ENCODE measurements at regions not wholly inside any gene's neighbourhood (a gene's known extent, or its start where the extent isn't known, plus 50 kb on each side); places are given as distances from the start of the nearest gene placed in this dataset.

DNA sequence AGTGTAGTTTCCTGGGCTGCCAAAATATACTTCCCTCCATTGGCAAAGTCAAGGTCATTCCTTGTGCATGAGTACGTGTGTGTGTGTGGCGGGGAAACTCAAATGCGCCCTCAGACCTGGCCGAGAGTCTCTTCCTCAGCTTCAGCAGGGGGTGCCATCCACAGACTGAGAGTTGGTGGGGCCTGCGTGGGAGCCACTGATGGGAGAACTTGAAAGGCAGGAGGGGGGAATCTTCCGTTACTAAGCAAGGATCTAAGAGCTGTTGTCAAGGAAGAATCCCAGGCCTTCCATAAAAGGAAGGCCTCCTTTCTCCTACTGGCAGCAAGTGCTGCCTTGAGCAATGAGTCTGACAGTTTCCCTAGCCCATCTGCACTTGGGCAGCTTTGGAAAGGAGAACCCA lies 274.9 kb downstream of the EMP1 start:
- no peaks in the 10 kb centered on the region for H3K9me3 Mint-ChIP-seq
- no peak overlapping the region for H3K27ac Mint-ChIP-seq
- H3K4me1 Mint-ChIP-seq = no peaks in the 10 kb centered on the region
- ATAC-seq (no peak), DNase-seq (no peak)
- H3K27me3 Mint-ChIP-seq = peaks cover 31% of the 10 kb centered on the region
- no peak overlapping the region for H3K4me3 Mint-ChIP-seq

DNA sequence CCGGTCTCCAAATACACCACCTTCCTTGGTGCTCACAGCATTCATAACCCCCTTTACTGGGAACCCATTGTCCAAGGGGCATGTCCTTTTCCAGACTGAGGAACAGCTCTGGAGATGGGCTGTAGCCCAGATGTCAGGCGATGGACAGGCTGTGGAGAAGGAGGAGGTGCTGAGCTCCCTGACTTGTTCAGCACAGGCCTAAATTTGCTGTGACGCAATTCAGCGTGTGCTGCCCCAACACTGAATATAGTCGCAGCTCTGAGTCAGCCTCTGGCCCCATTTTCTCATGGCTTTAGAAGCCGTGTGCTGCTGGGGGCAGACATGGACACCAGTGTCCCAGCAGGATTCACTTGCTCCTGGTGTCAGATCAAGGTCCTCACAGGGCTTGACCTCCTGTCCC lies 269.1 kb downstream of the EMP1 start:
- Mint-ChIP-seq H3K27ac (no peak overlapping the region), H3K4me1 (no peaks in the 10 kb centered on the region), H3K27me3 (peaks cover 14% of the 10 kb centered on the region), H3K9me3 (no peaks in the 10 kb centered on the region), H3K4me3 (no peak overlapping the region)
- DNase-seq (no peak), ATAC-seq (no peak)

DNA sequence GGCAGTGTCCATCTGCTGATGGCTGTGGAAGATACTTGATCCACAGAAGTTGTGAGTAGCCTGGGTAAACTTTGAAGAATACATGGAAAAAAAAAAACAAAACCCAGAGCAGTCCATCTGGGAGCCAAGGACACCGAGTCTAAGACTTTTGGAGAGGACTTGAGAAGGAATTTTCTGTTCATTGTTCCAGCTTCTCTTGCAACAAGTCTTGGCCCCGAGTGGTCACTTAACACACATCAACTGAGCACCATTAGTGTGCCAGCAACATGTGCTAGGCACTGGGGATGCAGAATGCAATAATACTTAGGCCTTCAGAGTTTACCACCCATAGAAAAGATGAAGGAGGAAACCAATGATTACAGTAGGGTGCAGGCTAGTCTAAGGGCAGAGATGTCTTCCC lies 266.7 kb downstream of the EMP1 start:
- no peak for ATAC-seq
- Mint-ChIP-seq H3K27ac (no peak overlapping the region), H3K4me3 (no peak overlapping the region), H3K27me3 (peaks cover 15% of the 10 kb centered on the region), H3K9me3 (no peaks in the 10 kb centered on the region), H3K4me1 (no peaks in the 10 kb centered on the region)
- DNase-seq = no peak

DNA sequence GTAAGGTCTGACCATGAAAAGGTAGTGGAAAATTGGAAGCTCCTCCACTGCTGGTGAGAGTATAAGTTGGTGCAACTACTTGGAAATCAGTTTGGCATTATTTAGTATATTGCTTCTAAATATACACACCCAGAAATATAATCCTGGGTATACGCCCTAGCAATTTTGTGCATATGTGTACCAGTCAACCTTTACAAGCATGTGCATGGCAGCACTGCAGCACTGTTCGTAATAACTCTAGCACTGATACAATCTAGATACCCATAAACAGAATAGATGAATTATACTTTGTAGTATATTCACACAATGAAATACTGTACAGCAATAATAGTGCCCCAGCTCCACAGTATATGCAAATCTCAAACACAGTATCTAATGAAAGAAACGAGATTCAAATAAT lies 265.9 kb downstream of the EMP1 start:
- H3K9me3 Mint-ChIP-seq = no peaks in the 10 kb centered on the region
- H3K27me3 Mint-ChIP-seq = peaks cover 8% of the 10 kb centered on the region
- no peaks in the 10 kb centered on the region for H3K4me1 Mint-ChIP-seq
- DNase-seq (no peak), ATAC-seq (no peak)
- no peak overlapping the region for H3K4me3 Mint-ChIP-seq
- H3K27ac Mint-ChIP-seq = no peak overlapping the region

DNA sequence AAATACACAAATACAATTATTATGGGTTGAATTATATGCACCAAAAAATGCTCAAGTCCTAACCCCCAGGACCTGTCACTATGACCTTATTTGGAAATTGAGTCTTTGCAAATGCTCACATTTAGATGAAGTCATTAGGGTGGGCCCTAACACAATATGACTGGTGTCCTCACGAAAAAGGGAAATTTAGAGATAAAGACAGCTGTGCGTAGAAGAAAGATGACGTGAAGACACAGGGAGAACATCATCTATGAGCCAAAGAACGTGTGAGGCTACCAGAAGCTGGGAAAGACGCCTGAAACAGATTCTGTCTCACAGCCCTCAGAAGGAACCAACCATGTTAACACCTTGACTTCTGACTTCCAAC lies 259.2 kb downstream of the EMP1 start:
- no peaks in the 10 kb centered on the region for H3K4me1 Mint-ChIP-seq
- no peak overlapping the region for H3K4me3 Mint-ChIP-seq
- DNase-seq (no peak), ATAC-seq (no peak)
- no peak overlapping the region for H3K27ac Mint-ChIP-seq
- H3K27me3 Mint-ChIP-seq = peaks cover 10% of the 10 kb centered on the region
- no peaks in the 10 kb centered on the region for H3K9me3 Mint-ChIP-seq

DNA sequence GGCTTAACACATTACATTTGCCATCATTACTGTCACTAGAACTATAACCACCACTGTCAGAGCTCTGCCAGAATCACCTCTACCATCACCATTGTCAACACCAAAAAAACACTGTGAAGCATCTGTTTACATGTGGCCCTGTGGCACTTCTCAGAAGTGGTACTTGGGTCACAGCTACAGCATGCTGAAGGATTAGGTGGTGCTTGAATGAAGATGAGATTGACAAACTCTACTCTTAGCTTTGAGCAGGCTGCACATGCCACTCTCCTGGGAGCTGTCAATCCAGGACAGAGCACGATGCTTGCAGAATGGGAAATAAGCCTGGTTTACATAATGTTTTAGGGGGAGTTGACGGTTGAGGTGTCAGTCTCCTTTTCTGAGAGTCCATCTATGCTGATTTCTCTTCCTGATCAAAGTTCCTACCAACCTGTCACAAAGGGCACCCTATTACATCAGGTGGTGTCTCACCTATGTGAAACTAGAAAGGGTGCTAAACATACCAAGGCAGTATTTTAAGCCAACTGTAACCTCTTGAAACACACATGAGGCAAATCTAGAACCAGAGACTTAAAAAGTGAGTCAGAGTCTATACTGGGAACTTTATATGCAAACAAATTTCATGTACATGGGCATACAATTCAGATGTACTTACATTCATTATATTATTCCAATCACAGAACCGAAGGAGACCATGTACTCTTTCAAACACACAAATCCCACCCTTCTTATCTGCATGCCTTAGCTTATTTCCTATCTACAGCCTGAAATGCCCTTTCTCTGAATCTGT lies 258.7 kb downstream of the EMP1 start:
- H3K27ac Mint-ChIP-seq = no peak overlapping the region
- ATAC-seq = no peak

DNA sequence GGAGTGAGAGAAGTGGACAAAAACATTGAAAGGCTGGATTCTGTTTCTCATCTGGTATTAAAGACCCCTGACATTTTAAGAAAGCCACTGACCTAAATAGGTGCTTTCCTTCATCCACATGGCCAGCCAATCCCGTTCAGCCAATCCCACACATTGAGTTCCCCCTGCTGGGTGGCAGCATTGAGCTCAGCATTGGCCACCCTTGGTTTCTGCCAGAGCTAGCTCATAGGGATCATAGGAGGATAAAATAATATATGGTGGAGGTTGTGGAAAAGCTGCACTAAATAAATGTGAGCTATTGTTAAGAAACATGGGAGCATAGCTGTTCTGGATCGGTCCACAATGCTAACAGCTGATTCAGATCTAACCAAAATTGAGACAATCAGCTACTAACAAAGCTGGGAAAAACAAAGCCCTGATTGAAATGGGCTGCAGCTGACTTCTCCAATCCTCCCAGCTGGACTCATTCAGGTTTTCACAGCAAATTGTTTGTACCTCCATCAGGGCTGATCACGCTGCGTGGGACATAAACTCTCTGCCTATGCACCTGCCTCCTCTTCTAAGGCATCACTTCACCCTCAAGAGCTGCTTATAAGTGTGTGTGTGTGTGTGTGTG lies 256.5 kb downstream of the EMP1 start:
- Mint-ChIP-seq H3K4me1 (no peaks in the 10 kb centered on the region), H3K9me3 (no peaks in the 10 kb centered on the region), H3K27ac (no peak overlapping the region), H3K27me3 (peaks cover 8% of the 10 kb centered on the region), H3K4me3 (no peak overlapping the region)
- no peak for ATAC-seq
- DNase-seq = no peak

More for the DNA sequence above, 258.7 kb downstream of the EMP1 start:
- Mint-ChIP-seq H3K27me3 (peaks cover 15% of the 10 kb centered on the region), H3K9me3 (no peaks in the 10 kb centered on the region), H3K4me1 (no peaks in the 10 kb centered on the region), H3K4me3 (no peak overlapping the region)
- no peak for DNase-seq

DNA sequence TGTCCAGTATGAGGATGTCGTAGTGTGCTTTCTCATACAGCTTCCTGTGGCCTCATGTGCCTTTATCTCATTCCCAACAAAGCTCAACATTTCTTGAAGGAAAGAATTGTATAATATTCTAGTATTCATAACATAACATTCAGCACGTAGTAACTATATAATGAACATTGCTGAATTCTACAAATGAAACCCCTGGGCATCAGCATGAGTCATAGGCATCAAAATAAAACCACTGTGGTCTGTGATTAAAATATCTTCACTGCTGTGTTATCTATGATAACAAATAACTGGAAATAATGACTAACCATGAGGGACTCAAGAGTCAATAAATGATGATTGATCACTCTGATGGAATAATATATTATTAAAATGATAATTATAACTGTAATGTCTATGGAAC lies 255.2 kb downstream of the EMP1 start:
- no peak for DNase-seq
- H3K27me3 Mint-ChIP-seq = peaks cover 8% of the 10 kb centered on the region
- no peak overlapping the region for H3K27ac Mint-ChIP-seq
- H3K4me1 Mint-ChIP-seq = no peaks in the 10 kb centered on the region
- H3K9me3 Mint-ChIP-seq = no peaks in the 10 kb centered on the region
- no peak for ATAC-seq
- no peak overlapping the region for H3K4me3 Mint-ChIP-seq

DNA sequence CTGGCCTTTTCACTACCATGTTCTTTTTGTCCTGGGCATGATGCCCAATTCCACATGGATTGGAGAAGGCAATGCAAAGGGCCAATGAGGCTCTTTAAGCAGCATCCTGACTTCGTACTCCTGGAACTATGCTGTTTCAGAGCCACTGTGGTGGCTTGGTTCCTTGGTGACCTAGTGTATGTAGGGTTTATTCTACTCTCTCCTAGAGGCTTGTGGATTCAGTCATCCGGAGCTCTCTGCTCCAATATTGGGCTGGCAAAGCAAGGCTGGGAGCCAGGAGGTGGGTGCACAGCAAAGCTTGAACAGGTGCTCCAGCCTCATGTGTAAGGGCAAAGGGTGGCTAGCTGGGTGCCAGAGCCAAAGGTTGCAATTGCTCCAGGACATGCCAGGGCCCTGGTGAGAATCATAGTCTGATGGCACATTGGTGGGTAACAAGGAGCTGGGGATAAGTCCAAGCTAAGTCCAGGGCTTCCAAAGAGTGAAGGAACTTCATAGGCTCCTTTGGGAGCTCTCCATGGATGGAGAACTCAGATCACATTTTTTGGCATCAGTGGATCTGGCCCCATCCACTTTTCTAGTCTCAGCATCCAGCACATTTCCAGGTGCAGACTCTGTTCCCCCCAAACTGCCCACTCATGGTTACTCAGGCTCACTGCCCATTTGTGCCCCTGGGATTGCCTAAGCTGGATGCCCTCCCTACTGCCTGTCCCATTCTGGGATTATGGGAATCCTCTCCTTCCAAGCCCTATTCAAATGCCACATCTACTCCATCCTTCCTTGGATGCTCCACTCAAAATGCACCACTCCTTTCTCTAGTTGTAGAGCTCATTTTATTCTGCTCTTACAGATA lies 253.9 kb downstream of the EMP1 start:
- H3K27me3 Mint-ChIP-seq = peaks cover 8% of the 10 kb centered on the region
- H3K27ac Mint-ChIP-seq = no peak overlapping the region
- no peaks in the 10 kb centered on the region for H3K9me3 Mint-ChIP-seq
- DNase-seq (no peak), ATAC-seq (no peak)
- H3K4me1 Mint-ChIP-seq = no peaks in the 10 kb centered on the region
- no peak overlapping the region for H3K4me3 Mint-ChIP-seq

DNA sequence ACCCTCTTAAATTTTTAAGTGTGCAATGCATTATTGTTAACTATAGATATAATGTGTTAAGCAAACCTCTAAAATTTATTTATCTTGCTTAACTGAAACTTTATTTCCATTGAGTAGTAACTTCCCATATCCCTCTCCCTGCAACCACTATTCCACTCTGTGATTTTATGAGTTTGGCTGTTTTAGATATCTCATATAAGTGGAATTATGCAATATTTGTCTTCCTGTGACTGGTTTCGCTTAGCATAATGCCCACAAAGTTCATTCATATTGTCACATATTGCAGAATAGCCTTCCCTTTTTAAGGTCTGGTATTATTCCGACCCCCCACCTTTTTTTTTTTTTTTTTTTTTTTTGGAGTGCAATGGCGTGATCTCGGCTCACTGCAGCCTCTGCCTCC lies 247.6 kb downstream of the EMP1 start:
- Mint-ChIP-seq H3K27ac (no peak overlapping the region), H3K4me1 (no peaks in the 10 kb centered on the region), H3K27me3 (no peaks in the 10 kb centered on the region), H3K4me3 (no peak overlapping the region), H3K9me3 (no peaks in the 10 kb centered on the region)
- ATAC-seq (no peak), DNase-seq (no peak)

DNA sequence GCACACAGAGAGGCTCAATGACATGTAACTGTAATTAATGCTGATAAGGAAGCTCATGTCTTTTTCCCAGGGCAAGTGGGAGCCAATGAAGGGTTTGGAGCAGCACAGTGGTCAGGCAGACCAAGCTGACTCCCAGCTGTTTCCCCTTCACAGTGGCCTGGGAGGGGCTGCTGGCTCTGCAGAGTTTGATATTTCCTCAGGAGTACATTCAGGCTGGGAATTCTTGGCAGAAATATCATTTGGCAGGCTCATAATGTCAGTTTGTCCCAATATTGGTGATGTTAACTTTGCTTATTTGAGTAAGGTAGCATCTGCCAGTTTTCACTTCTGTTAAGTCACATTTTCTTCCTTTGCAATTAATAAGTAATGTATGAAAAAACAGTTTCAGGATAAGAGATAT lies 247.0 kb downstream of the EMP1 start:
- Mint-ChIP-seq H3K4me1 (no peaks in the 10 kb centered on the region), H3K27ac (no peak overlapping the region), H3K27me3 (no peaks in the 10 kb centered on the region), H3K9me3 (no peaks in the 10 kb centered on the region), H3K4me3 (no peak overlapping the region)
- ATAC-seq (no peak), DNase-seq (no peak)

DNA sequence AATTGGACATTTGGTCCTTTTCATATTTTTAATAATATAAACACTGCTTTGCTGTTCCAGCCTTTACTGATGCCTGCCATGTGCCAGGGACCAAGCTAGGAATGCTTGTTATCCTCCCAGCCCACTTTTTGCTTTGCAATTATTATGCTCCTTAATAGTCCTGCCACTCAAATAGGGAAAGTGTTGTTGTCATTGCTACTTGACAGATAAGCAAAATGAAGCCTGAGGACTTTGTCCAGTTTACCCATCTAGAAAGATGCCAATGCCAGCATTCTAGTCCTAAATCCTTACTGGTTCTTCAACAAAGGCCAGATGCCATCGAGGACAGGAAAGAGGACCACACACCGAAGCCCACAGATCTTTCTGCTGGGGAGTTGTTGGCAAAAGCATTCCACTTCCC lies 246.5 kb downstream of the EMP1 start:
- no peaks in the 10 kb centered on the region for H3K27me3 Mint-ChIP-seq
- no peaks in the 10 kb centered on the region for H3K9me3 Mint-ChIP-seq
- H3K4me3 Mint-ChIP-seq = no peak overlapping the region
- no peak overlapping the region for H3K27ac Mint-ChIP-seq
- ATAC-seq (no peak), DNase-seq (no peak)
- no peaks in the 10 kb centered on the region for H3K4me1 Mint-ChIP-seq

DNA sequence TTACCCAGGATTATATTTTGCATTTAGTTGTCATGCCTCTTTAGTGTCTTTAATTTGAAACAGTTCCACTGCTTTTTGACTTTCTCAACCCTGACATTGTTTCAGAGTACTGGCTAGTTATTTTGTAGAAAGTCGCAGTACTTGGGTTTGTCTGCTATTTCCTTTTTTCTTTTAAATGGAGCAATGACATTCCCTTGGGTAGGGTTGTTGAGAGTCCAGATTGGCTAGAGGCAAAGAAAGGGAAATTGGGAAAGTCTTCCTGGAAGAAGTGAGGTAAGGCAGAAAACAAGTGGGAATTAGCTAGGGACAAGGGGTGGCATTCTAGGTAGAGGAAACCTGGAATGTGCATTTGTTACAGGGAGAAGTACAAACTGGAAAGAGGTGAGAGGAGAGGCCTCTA lies 245.9 kb downstream of the EMP1 start:
- Mint-ChIP-seq H3K27me3 (peaks cover under 1% of the 10 kb centered on the region), H3K27ac (no peak overlapping the region)

DNA sequence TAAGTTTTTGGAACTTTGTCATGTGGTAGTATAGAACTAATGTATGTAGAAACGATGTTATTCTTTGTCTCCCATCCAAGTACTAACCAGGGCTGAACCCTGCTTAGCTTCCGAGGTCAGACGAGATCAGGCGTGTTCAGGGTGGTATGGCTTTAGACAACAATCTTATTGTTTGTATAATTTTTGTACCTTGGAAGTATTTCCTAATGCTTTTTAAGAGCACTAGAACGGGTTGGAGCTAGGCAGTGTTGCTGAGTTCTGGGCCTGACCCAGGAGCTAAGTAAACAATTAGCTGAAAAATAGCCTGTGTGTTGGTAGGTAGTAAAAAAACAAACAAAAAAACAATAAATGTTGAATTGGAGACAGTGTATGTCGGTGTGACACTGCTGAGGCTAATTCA lies 244.3 kb downstream of the EMP1 start:
- DNase-seq (no peak), ATAC-seq (no peak)
- peaks cover 7% of the 10 kb centered on the region for H3K27me3 Mint-ChIP-seq
- no peak overlapping the region for H3K4me3 Mint-ChIP-seq
- H3K27ac Mint-ChIP-seq = no peak overlapping the region
- no peaks in the 10 kb centered on the region for H3K4me1 Mint-ChIP-seq
- no peaks in the 10 kb centered on the region for H3K9me3 Mint-ChIP-seq

More for the DNA sequence above, 245.9 kb downstream of the EMP1 start:
- Mint-ChIP-seq H3K4me3 (no peak overlapping the region), H3K9me3 (no peaks in the 10 kb centered on the region), H3K4me1 (no peaks in the 10 kb centered on the region)
- ATAC-seq (no peak), DNase-seq (no peak)

DNA sequence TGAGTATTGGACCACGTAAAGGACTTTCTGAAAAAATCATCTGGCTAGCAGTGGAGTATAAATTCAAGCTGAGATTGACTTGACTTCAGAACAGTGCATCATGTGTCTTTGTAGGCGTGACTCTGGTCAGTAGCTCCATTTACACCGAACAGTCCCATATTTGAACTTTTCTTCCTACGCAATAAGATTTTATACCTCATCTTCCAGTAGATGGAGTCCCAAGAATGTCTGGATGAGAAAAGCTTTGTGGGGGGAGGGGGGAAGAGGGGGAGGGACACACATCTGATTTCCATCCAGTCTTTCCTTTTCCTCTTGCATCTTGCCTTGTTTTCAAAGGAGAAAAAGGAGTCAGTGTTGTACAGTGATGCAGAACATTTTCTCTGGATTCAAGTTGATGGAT lies 241.0 kb downstream of the EMP1 start:
- Mint-ChIP-seq H3K4me1 (no peaks in the 10 kb centered on the region), H3K27ac (no peak overlapping the region), H3K27me3 (peaks cover 7% of the 10 kb centered on the region), H3K4me3 (no peak overlapping the region), H3K9me3 (no peaks in the 10 kb centered on the region)
- DNase-seq (no peak), ATAC-seq (no peak)

DNA sequence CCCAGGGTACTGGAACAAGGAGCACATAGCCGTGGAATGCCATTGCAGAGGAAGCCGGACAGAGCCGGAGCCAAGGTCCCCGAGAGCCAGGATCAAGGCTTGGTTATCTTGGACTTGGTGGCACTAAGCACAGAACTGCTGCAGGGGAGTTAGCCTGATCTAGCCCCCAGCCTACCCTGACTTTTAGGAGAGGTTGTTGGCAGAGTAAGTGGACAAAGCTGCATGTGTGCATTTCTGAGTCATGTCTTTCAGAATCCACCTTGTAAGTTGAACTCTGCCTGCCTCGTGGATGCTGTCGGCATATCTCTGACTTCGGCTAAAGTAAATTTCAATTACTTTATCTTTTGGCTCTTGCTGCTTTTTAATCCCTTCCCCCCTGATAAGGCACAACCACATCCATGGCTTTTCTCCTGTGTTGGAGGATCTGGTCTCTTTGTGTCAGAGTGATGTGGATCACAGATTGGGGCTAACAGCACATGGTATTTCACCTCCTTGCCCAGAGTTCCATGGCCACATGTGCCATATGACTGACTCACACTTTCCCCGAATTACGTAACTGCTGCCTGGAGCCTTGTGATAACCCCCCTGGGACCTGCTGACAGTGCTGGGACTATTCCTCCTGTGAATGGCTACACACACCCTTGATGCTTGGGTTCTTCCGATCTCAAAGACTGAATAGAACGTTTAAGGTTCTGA lies 240.3 kb downstream of the EMP1 start:
- Mint-ChIP-seq H3K4me3 (no peak overlapping the region), H3K27me3 (peaks cover 7% of the 10 kb centered on the region), H3K27ac (peak overlapping the region in 1 of 2 donors; percentile 29), H3K9me3 (no peaks in the 10 kb centered on the region), H3K4me1 (no peaks in the 10 kb centered on the region)
- DNase-seq = no peak
- ATAC-seq = no peak
